MM.1S (cell line): ENCODE measurements at regions not wholly inside any gene's neighbourhood (a gene's known extent, or its start where the extent isn't known, plus 50 kb on each side); places are given as distances from the start of the nearest gene placed in this dataset.
A peak's percentile ranks its signal among the peaks of the same experiment; 100 is the strongest.

ENCODE experiments used
- DNase-seq: peaks from one replicate; pipeline ENCODE4 v3.0.0-alpha.2; 2015
- H2AFZ ChIP-seq: fragments of 300-600 bp; sonication (generic); 2 replicates; pipeline ENCODE4 v1.6.0; 2016; ENCODE audit warnings: antibody characterized with exemption, low read length
- H3F3A ChIP-seq: fragments of 300-600 bp; sonication (generic); 2 replicates; pipeline ENCODE4 v1.6.1; 2016; ENCODE audit warnings: mild to moderate bottlenecking, antibody characterized with exemption, low read length, moderate library complexity, mixed read lengths; ENCODE audit not compliant: insufficient read depth
- H3K27ac ChIP-seq: fragments of 300-600 bp; sonication (generic); 2 replicates; pipeline ENCODE4 v1.5.1; 2016; ENCODE audit warnings: mild to moderate bottlenecking, low read length
- H3K27me3 ChIP-seq: fragments of 300-600 bp; sonication (generic); replicated peaks from 2 replicates; pipeline ENCODE4 v1.6.0; 2016; ENCODE audit warnings: low read length; ENCODE audit not compliant: insufficient read depth
- H3K36me3 ChIP-seq: fragments of 300-600 bp; sonication (generic); replicated peaks from 2 replicates; pipeline ENCODE4 v1.6.1; 2016; ENCODE audit warnings: mild to moderate bottlenecking, low read length, mixed read lengths; ENCODE audit not compliant: insufficient read depth
- H3K4me1 ChIP-seq: fragments of 300-600 bp; sonication (generic); 2 replicates; pipeline ENCODE4 v1.6.1; 2016; ENCODE audit warnings: low read length, mixed read lengths
- H3K4me2 ChIP-seq: fragments of 300-600 bp; sonication (generic); 2 replicates; pipeline ENCODE4 v1.6.0; 2016; ENCODE audit warnings: low read depth, low read length
- H3K4me3 ChIP-seq: fragments of 300-600 bp; sonication (generic); 2 replicates; pipeline ENCODE4 v1.5.1; 2016; ENCODE audit warnings: low read length, mixed read lengths
- H3K79me2 ChIP-seq: fragments of 300-600 bp; sonication (generic); 2 replicates; pipeline ENCODE4 v1.6.1; 2016; ENCODE audit warnings: mixed run types, low read length, mixed read lengths
- H3K9ac ChIP-seq: fragments of 300-600 bp; sonication (generic); 2 replicates; pipeline ENCODE4 v1.6.1; 2016; ENCODE audit warnings: low read length, mixed read lengths
- H3K9me2 ChIP-seq: fragments of 300-600 bp; sonication (generic); replicated peaks from 2 replicates; pipeline ENCODE4 v1.6.1; 2016; ENCODE audit warnings: mild to moderate bottlenecking, low read length, mixed read lengths; ENCODE audit not compliant: insufficient read depth
- H3K9me3 ChIP-seq: fragments of 300-600 bp; sonication (generic); replicated peaks from 2 replicates; pipeline ENCODE4 v1.6.1; 2016; ENCODE audit warnings: mild to moderate bottlenecking, low read length, mixed read lengths; ENCODE audit not compliant: insufficient read depth
- H4K20me1 ChIP-seq: fragments of 300-600 bp; sonication (generic); 2 replicates; pipeline ENCODE4 v1.6.1; 2016; ENCODE audit warnings: mild to moderate bottlenecking, low read length, moderate library complexity, mixed read lengths; ENCODE audit not compliant: insufficient read depth
- EZH2 ChIP-seq: fragments of 300-600 bp; sonication (generic); optimal IDR thresholded peaks from 2 replicates; pipeline ENCODE3; 2017; ENCODE audit warnings: low read depth, mild to moderate bottlenecking, antibody characterized with exemption, low read length, mixed read lengths
- EZH2phosphoT487 ChIP-seq: fragments of 300-600 bp; sonication (generic); IDR thresholded peaks from 2 replicates; pipeline ENCODE4 v1.6.1; 2018; ENCODE audit warnings: antibody characterized with exemption, low read length
- TF ChIP-seq, protein P1 (sequence below): fragments of 300-600 bp; sonication (generic); IDR thresholded peaks from 2 replicates; pipeline ENCODE4 v1.5.1; 2016; ENCODE audit warnings: antibody characterized with exemption, low read length, mixed read lengths

- Histone ChIP-seq H3K4me2 (no peak overlapping the region), H3K27me3 (no peaks in the 10 kb centered on the region), H2AFZ (no peak overlapping the region), H3K79me2 (no peaks in the 10 kb centered on the region), H3K36me3 (no peaks in the 10 kb centered on the region), H4K20me1 (no peaks in the 10 kb centered on the region), H3F3A (no peaks in the 10 kb centered on the region), H3K27ac (no peak overlapping the region), H3K9me3 (no peaks in the 10 kb centered on the region), H3K9ac (no peak overlapping the region), H3K4me3 (no peak overlapping the region), H3K4me1 (no peaks in the 10 kb centered on the region), H3K9me2 (no peaks in the 10 kb centered on the region)
- TF ChIP-seq EZH2 (no peak), EZH2phosphoT487 (no peak)
- TF ChIP-seq, protein P1, sequence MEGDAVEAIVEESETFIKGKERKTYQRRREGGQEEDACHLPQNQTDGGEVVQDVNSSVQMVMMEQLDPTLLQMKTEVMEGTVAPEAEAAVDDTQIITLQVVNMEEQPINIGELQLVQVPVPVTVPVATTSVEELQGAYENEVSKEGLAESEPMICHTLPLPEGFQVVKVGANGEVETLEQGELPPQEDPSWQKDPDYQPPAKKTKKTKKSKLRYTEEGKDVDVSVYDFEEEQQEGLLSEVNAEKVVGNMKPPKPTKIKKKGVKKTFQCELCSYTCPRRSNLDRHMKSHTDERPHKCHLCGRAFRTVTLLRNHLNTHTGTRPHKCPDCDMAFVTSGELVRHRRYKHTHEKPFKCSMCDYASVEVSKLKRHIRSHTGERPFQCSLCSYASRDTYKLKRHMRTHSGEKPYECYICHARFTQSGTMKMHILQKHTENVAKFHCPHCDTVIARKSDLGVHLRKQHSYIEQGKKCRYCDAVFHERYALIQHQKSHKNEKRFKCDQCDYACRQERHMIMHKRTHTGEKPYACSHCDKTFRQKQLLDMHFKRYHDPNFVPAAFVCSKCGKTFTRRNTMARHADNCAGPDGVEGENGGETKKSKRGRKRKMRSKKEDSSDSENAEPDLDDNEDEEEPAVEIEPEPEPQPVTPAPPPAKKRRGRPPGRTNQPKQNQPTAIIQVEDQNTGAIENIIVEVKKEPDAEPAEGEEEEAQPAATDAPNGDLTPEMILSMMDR, result no peak
- DNase-seq, result no peak
These were observed 586.7 kb upstream of the TUSC1 start for GRCh38 chr9:26264709-26265601.

- Histone ChIP-seq H3K4me2 (no peak overlapping the region), H3K4me1 (no peaks in the 10 kb centered on the region), H3K79me2 (no peaks in the 10 kb centered on the region), H2AFZ (no peak overlapping the region), H3K36me3 (no peaks in the 10 kb centered on the region), H3K9me2 (no peaks in the 10 kb centered on the region), H3K9ac (no peak overlapping the region), H3K27ac (no peak overlapping the region), H3F3A (no peaks in the 10 kb centered on the region), H3K4me3 (no peak overlapping the region), H3K27me3 (no peaks in the 10 kb centered on the region), H3K9me3 (no peaks in the 10 kb centered on the region), H4K20me1 (no peaks in the 10 kb centered on the region)
- peak; percentile 24 for DNase-seq
- TF ChIP-seq EZH2, result no peak
- TF ChIP-seq, protein P1, result no peak
- TF ChIP-seq EZH2phosphoT487, result no peak
These were observed 585.2 kb upstream of the TUSC1 start for GRCh38 chr9:26263478-26263877.

DNA sequence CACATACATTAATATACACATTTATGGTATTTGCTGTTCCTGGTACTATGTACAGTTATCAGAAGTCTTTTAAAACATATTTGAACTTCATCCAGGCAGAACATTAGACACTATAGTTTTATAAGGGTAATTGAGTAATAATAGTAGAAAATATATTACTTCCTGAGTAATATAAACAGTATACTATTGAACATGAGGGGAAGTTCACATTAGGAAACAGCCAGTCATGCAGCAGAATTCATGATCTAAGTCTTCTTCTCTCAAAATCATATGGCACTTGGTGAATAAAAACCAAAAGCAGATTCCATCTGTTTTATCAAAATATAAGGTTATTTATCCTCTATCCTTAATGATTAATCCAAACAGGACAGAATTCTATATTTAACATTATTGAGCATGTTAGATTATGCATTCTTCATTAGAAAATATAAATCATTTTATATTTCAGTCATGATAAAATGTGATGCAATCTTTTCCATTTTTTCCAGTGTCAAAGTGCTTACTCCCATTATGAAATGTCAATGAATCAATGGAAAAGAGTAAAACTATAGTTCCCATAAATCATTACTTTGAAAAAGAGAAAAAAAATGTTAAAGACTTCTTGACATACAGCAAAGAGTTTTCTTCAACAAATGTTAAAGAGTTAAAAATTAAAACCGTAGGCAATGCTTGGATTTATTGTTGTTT, 584.3 kb upstream of the TUSC1 start:
- Histone ChIP-seq H3K9me3 (no peaks in the 10 kb centered on the region), H3K27me3 (no peaks in the 10 kb centered on the region), H3K79me2 (no peaks in the 10 kb centered on the region), H2AFZ (no peak overlapping the region), H4K20me1 (no peaks in the 10 kb centered on the region), H3K9me2 (no peaks in the 10 kb centered on the region), H3F3A (no peaks in the 10 kb centered on the region), H3K9ac (no peak overlapping the region), H3K36me3 (no peaks in the 10 kb centered on the region), H3K4me1 (no peaks in the 10 kb centered on the region), H3K27ac (no peak overlapping the region), H3K4me3 (no peak overlapping the region), H3K4me2 (no peak overlapping the region)
- TF ChIP-seq EZH2phosphoT487 (no peak), EZH2 (no peak)
- TF ChIP-seq, protein P1, result no peak
- DNase-seq, result no peak
